ENCODE measurements at regions not wholly inside any gene's neighbourhood (a gene's known extent, or its start where the extent isn't known, plus 50 kb on each side); places are given as distances from the start of the nearest gene placed in this dataset.

DNA sequence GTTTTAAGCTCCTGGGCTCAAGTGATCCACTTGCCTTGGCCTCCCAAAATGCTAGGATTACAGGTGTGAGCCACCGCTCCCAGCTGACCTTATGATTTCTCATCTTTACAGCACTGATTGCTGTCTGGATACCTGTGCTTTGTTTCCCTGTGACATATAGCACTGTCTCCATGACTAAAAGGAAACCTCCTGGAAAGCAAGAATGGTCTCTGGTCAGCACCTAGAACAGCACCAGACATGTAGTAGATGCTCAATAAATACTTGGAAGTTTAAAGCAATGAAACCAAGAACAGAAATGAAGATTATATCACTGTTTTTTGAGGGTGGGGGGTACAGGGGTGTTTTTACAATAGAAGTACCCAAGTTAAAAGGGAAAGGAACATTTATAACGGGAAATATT is 156.8 kb upstream of the ADAMTS9 start:
- TF ChIP-seq, protein P1, sequence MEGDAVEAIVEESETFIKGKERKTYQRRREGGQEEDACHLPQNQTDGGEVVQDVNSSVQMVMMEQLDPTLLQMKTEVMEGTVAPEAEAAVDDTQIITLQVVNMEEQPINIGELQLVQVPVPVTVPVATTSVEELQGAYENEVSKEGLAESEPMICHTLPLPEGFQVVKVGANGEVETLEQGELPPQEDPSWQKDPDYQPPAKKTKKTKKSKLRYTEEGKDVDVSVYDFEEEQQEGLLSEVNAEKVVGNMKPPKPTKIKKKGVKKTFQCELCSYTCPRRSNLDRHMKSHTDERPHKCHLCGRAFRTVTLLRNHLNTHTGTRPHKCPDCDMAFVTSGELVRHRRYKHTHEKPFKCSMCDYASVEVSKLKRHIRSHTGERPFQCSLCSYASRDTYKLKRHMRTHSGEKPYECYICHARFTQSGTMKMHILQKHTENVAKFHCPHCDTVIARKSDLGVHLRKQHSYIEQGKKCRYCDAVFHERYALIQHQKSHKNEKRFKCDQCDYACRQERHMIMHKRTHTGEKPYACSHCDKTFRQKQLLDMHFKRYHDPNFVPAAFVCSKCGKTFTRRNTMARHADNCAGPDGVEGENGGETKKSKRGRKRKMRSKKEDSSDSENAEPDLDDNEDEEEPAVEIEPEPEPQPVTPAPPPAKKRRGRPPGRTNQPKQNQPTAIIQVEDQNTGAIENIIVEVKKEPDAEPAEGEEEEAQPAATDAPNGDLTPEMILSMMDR (IDR thresholded peaks at IDR 0.05; ENCODE audit: low read depth), result no peak

DNA sequence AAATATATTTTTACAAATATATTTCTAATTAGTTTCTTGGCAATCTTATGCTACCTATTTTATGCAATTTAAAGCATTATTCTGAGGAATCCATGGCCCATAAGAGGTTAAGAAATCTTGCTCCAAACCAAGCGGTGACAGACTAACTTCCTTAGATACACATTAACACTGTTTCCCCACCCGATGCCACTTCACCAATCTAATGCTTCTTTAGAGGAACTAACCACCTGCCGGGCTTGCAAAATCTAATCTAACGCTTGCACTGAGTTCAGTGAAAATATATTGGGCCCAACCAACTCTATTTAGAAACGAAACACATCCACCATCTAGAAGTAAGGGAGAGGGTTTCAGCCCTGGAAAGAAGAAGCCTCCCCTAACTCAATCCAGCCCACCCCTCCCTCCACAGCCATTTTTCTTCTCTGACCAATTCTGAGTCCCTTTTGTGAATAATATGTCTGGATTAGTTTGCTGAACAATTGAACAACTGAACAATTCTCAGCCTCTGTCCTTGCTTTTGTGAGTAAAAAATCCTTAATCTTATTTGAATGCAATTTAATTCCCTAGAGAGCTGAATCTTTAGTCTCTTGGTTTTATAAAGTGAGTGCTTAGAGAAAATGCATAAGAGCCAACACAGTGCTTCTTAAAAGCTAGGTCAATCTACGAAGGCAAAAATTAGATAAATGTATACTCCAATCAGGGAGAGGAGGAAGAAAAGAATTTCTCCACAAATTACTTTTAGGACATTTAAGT is 150.4 kb upstream of the ADAMTS9 start:
- TF ChIP-seq, protein P1 (IDR thresholded peaks at IDR 0.05; ENCODE audit: low read depth), result no peak

DNA sequence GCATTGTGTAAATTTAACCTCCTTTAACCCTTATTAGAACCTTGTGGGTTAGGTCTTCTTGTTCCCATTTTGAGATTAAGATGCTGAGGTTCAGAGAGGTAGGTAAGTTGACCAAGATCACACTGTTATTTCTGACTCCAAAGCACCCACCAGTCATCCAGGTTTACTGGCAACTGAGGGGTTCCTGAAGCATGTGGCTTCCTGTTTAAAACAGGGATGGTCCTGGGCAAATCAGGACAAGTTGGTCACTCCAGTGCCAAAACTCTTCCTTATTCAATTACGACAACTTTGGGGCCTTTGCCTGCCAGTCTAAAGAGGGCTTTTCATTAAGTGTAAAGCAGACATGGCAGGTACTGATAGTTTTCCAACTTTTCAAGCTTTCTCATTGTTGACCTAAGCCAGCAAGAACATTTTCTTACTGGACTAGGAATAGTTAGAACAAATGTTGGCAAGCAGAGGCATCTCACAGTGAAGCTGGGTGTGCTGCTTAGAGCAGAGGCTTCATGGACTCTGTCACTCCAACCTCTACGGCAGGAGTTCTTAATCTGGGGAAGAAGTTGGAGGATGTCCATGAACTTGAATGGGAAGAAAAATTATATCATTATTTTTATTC is 149.4 kb upstream of the ADAMTS9 start:
- TF ChIP-seq, protein P1 (IDR thresholded peaks at IDR 0.05; ENCODE audit: low read depth), result no peak

DNA sequence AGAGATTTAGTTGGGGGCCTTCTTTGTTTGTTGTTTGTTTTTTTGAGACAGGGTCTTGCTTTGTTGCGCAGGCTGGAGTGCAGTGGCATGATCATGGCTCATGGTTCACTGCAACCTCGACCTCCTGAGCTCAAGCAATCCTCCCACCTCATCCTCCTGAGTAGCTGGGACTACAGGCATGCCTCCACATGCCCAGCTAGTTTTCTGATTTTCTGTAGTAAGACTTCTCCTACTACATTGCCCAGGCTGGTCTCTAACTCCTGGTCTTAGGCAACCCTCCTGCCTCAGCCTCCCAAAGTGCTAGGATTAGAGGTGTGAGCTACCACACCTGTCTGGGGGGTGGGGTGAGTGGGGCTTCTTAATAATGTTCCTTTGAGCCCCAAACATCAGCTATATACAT is 148.3 kb upstream of the ADAMTS9 start:
- TF ChIP-seq, protein P1 (IDR thresholded peaks at IDR 0.05; ENCODE audit: low read depth), result no peak

DNA sequence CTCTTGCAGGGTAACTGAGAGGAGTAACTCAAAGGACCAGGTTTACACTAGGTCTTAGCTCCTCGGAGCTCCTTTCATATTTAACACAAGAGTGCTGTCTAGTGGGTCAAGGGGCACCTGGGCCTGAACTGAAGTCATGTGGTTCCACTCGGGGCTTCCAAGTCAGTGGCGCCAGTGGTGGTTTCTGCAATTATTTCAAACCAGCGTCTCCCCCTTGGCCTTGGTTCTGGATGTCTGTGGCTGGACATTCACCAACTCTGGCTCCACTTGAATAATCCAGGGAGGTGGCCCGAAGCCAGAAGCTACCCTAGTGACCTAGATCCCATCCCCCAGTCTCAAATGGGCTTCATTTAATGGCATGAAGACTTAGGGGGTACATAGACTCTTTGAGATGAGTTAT is 144.3 kb upstream of the ADAMTS9 start:
- TF ChIP-seq, protein P1 (IDR thresholded peaks at IDR 0.05; ENCODE audit: low read depth), result no peak

DNA sequence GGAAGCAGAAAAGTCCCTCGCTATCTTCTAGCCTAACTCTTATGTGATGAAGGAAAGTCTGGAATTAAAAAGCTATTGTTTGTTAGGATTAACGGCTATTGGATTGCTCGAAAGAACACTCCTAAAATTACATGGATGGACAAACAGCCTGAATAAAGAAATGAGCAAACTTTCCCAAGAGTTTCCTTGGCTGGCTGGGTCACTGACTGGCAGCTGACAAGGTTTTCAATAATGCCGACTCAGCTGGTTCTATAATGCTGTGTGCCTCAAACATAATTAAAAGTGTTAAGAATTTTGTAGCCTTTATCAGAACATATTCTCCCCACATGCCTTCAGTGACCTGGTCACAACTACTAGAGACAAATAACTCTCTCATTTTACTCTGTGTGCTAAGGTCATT is 142.9 kb upstream of the ADAMTS9 start:
- TF ChIP-seq, protein P1 (IDR thresholded peaks at IDR 0.05; ENCODE audit: low read depth), result no peak

DNA sequence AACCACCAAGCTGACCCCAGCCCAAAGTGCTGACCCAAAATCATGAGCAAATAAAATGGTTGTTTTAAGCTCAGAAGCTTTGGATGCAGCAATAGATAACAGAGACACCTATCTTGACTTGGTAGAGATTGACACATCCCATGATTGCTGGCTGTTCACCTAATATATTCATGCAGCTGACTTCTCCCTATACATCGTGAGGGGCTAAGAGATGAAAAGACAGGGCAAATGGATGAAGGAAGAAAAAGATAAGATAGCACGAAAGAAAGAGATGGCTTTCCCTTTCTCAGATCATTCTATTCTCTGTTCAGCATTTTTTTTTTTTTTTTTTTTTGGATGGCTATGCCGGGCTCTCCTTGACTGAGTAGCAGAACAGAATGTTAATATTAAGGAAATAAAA is 141.5 kb upstream of the ADAMTS9 start:
- TF ChIP-seq, protein P1 (IDR thresholded peaks at IDR 0.05; ENCODE audit: low read depth), result peak; percentile 91

All from subcutaneous adipose tissue (tissue), 1 donor.